ENCODE measurements at regions not wholly inside any gene's neighbourhood (a gene's known extent, or its start where the extent isn't known, plus 50 kb on each side); places are given as distances from the start of the nearest gene placed in this dataset.
"Not testable (repeated sequence)": the region's sequence is repeated elsewhere in the genome, so short reads cannot be mapped to it uniquely, and the experiment has no call there.

DNA sequence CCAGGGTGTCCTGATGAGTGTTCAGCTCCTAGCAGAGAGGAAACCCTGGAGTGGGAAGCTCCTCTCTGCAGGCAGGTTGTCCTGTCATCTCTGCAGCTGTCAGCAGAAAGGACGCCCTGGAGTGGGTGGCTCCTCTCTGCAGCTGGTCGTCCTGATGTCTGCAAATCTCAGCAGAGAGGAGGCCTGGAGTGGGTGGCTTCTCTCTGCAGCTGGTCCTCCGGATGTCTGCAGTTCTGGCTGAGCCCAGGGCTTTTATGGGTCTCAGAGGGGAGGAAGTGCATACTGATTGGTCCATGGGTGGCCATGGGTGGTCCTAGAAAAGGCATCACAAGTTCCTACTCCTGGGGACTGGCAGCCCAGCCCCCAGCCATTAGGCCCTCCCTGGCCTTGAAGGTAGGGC lies 102.6 kb upstream of the BNIP2 start:
- Histone ChIP-seq H3K27ac (no peak overlapping the region), H3K27me3 (peaks cover 0 to 7% of the 10 kb centered on the region in 2 donors), H3K9me3 (no peaks in the 10 kb centered on the region), H3K36me3 (no peaks in the 10 kb centered on the region), H3K4me3 (no peak overlapping the region), H3K4me1 (no peaks in the 10 kb centered on the region)
- DNase-seq (ENCODE audit: low spot score in 2 of 2), result no peak
- WGBS, 2 donors, result 42 to 49% methylated on average over 3 of the region's 3 CpGs
- TF ChIP-seq EP300 (IDR thresholded peaks at IDR 0.05), result no peak
- TF ChIP-seq, protein P1, sequence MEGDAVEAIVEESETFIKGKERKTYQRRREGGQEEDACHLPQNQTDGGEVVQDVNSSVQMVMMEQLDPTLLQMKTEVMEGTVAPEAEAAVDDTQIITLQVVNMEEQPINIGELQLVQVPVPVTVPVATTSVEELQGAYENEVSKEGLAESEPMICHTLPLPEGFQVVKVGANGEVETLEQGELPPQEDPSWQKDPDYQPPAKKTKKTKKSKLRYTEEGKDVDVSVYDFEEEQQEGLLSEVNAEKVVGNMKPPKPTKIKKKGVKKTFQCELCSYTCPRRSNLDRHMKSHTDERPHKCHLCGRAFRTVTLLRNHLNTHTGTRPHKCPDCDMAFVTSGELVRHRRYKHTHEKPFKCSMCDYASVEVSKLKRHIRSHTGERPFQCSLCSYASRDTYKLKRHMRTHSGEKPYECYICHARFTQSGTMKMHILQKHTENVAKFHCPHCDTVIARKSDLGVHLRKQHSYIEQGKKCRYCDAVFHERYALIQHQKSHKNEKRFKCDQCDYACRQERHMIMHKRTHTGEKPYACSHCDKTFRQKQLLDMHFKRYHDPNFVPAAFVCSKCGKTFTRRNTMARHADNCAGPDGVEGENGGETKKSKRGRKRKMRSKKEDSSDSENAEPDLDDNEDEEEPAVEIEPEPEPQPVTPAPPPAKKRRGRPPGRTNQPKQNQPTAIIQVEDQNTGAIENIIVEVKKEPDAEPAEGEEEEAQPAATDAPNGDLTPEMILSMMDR (IDR thresholded peaks at IDR 0.05), result no peak
- TF ChIP-seq POLR2A (IDR thresholded peaks at IDR 0.05), result no peak

DNA sequence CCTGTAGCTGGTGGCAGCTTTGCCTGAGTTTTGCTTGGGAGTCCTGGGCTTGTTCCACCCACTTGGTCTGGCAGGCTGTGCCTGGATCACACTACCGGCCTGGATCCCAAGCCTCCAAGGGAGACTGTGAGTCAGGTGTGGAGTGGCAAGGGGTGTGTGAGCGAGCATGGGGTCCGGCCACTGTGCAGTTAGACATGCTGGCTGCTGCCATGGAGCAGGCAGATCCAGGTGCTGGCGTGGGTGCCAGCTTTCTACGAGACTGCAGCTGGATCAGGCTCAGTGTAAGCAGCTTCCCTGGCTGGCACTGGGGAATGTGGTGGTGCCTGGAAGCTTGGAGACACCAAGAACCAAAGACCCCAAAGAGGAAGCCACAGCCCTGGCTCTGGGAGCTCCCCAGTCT lies 102.0 kb upstream of the BNIP2 start:
- no peak overlapping the region for H3K27ac ChIP-seq
- H3K4me1 ChIP-seq, result no peaks in the 10 kb centered on the region
- H3K4me3 ChIP-seq, result no peak overlapping the region
- H3K9me3 ChIP-seq, result no peaks in the 10 kb centered on the region
- H3K27me3 ChIP-seq, result peaks cover 0 to 7% of the 10 kb centered on the region in 2 donors
- no peak for TF ChIP-seq EP300 (IDR thresholded peaks at IDR 0.05)
- no peak for TF ChIP-seq POLR2A (IDR thresholded peaks at IDR 0.05)
- TF ChIP-seq, protein P1 (IDR thresholded peaks at IDR 0.05), result no peak
- DNase-seq (ENCODE audit: low spot score in 2 of 2), result no peak
- no peaks in the 10 kb centered on the region for H3K36me3 ChIP-seq
- WGBS, 2 donors, result 84 to 93% methylated on average over 4 to 5 of the region's 5 CpGs

DNA sequence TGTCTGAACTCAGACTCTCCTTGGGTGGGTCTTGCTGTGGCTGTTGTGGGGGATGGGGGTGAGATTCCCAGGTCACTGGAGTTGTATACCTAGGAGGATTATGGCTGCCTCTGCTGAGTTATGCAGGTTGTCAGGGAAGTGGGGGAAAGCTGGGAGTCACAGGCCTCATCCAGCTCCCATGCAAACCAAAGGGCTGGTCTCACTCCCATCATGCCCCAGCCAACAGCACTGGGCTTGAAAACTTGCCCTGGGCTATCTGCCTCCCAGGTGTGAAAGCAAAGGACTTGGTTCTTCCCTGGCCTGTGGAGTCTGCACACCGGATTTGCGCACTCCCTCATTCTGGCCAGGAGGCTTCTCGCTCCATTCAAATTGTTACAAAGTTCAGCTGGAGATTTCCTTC lies 97.3 kb upstream of the BNIP2 start:
- H3K27me3 ChIP-seq; H3K36me3 ChIP-seq; H3K4me1 ChIP-seq; H3K4me3 ChIP-seq; H3K27ac ChIP-seq; DNase-seq (ENCODE audit: low spot score in 2 of 2); H3K9me3 ChIP-seq: not testable (repeated sequence)
- 92 to 94% methylated on average over 3 of the region's 3 CpGs for WGBS, 2 donors

DNA sequence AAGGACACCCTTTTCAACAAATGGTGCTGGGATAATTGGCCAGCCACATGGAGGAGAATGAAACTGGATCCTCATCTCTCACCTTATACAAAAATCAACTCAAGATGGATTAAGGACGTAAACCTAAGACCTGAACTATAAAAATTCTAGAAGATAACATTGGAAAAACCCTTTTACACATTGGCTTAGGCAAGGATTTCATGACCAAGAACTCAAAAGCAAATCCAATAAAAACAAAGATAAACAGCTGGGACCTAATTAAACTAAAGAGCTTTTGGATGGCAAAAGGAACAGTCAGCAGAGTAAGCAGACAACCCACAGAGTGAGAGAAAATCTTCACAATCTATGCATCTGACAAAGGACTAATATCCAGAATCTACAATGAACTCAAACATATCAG lies 96.9 kb upstream of the BNIP2 start:
- DNase-seq (ENCODE audit: low spot score in 2 of 2); H3K27me3 ChIP-seq; H3K4me1 ChIP-seq; H3K36me3 ChIP-seq; H3K4me3 ChIP-seq; H3K27ac ChIP-seq; H3K9me3 ChIP-seq: not testable (repeated sequence)
- WGBS, 2 donors, result 71 to 85% methylated on average over 1 of the region's 1 CpG

DNA sequence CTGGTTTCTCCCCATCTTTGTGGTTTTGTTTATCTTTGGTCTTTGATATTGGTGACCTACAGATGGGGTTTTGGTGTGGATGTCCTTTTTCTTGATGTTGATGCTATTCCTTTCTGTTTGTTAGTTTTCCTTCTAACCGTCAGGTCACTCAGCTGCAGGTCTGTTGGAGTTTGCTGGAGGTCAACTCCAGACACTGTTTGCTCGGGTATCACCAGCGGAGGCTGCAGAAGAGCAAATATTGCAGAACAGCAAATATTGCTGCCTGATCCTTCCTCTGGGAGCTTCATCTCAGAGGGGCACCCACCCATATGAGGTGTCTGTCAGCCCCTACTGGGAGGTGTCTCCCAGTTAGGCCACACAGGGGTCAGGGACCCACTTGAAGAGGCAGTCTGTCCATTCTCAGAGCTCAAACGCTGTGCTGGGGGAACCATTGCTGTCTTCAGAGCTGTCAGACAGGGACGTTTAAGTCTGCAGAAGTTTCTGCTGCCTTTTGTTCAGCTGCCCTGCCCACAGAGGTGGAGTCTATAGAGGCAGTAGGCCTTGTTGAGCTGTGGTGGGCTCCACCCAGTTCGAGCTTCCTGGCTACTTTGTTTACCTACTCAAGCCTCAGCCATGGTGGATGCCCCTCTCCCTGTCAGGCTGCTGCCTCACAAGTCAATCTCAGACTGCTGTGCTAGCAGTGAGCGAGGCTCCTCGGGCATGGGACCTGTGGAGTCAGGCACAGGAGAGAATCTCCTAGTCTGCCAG lies 94.8 kb upstream of the BNIP2 start:
- not testable (repeated sequence) for H3K4me1 ChIP-seq; H3K9me3 ChIP-seq; H3K4me3 ChIP-seq; H3K27me3 ChIP-seq; H3K27ac ChIP-seq; DNase-seq (ENCODE audit: low spot score in 2 of 2); H3K36me3 ChIP-seq
- WGBS, 2 donors, result 63 to 74% methylated on average over 8 of the region's 8 CpGs

DNA sequence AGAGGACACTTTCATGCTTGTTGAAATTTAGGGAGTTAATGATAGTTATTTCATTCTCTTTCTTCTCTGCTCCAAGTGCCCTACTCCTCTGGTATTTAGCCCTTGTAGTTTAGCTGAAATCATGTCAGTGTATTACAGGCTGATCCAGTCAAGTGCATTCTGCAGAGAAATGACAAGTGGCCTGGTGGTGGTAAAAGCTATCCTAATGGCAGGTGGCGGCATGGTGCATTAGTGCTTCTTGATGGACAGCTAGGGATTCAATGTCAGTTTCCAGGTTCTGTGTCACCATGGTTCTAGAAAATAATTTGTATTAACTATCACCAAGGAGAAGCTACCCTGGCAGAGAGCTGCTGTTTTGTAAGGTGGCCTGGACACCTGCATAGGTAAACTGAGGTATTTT lies 90.0 kb upstream of the BNIP2 start:
- no peaks in the 10 kb centered on the region for H3K27me3 ChIP-seq
- no peaks in the 10 kb centered on the region for H3K4me1 ChIP-seq
- no peak for DNase-seq (ENCODE audit: low spot score in 2 of 2)
- no peak overlapping the region for H3K27ac ChIP-seq
- TF ChIP-seq POLR2A (IDR thresholded peaks at IDR 0.05), result no peak
- TF ChIP-seq, protein P1 (IDR thresholded peaks at IDR 0.05), result no peak
- no peak for TF ChIP-seq EP300 (IDR thresholded peaks at IDR 0.05)
- 95 to 100% methylated on average over 1 of the region's 1 CpG for WGBS, 2 donors
- no peaks in the 10 kb centered on the region for H3K36me3 ChIP-seq
- no peak overlapping the region for H3K4me3 ChIP-seq
- no peaks in the 10 kb centered on the region for H3K9me3 ChIP-seq

DNA sequence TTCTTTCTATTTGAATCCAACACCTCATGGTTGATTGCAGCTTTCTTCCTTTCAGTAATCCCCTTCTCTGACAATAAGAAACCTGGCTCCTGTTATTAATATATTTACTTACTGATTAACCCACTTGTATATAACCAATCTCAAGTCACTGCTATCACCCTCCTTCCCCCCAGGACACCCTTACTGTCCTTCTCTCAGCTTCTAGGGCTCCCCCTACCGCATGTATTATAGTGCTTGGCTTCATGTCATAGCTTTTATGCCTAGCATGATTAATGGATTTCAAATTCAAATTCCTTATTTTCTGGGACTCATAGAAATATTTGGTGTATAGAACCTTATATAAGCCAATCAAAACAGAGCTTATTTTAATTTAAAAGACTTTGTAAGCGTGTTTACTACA lies 75.7 kb upstream of the BNIP2 start:
- DNase-seq (ENCODE audit: low spot score in 2 of 2), result no peak
- no peaks in the 10 kb centered on the region for H3K9me3 ChIP-seq
- no peak overlapping the region for H3K4me3 ChIP-seq
- H3K4me1 ChIP-seq, result no peaks in the 10 kb centered on the region
- H3K36me3 ChIP-seq, result no peaks in the 10 kb centered on the region
- peaks cover 0 to 11% of the 10 kb centered on the region in 2 donors for H3K27me3 ChIP-seq
- 54 to 55% methylated on average over 2 of the region's 2 CpGs for WGBS, 2 donors
- H3K27ac ChIP-seq, result no peak overlapping the region
- TF ChIP-seq, protein P1 (IDR thresholded peaks at IDR 0.05), result no peak
- TF ChIP-seq EP300 (IDR thresholded peaks at IDR 0.05) (no peak), POLR2A (IDR thresholded peaks at IDR 0.05) (no peak)

Measured in tibial nerve (tissue), 4 donors.